HG03045 (cell line): ENCODE measurements at regions not wholly inside any gene's neighbourhood (a gene's known extent, or its start where the extent isn't known, plus 50 kb on each side); places are given as distances from the start of the nearest gene placed in this dataset.

Experiments used
- ATAC-seq: cut with Tn5 transposase; IDR thresholded peaks from one replicate; pipeline ENCODE4 v1.9.1; 2021; ENCODE audit warnings: mild to moderate bottlenecking, moderate library complexity; ENCODE audit not compliant: unreplicated experiment

- no peak for ATAC-seq
These were observed 50.2 kb upstream of the SDK2 start for GRCh38 chr17:73694491-73694890.

DNA sequence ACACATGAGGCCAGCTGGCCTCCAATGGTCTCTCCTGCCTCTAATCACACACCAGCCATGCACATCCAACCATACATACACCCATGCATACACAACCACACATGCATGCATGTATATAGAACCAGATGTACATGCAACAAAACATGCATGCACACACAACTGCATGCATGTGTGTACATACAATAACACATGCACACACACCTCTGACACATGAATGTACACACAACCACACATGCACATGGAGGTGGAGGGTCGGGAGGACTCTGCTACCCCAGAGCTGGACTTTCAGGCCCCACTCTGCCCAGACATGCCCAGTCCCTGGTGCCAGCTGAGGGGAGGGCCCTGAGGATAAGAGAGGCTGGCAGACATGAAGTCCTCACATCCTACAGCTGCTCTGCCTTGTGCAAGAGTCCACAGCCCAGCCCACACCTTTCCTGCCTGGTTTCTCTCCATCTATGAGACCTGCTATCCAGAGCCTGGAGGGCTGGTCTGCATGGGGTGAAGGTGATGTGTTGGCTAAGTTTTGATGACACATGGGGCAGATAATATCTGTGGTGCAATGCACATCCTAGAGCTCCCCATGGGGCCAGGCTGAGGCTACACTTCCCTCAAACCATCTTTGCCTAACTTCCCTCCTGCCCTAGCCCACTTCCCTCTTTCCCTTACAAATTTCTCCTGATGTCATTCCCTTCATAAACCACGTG, 50.9 kb upstream of the SDK2 start:
- no peak for ATAC-seq

DNA sequence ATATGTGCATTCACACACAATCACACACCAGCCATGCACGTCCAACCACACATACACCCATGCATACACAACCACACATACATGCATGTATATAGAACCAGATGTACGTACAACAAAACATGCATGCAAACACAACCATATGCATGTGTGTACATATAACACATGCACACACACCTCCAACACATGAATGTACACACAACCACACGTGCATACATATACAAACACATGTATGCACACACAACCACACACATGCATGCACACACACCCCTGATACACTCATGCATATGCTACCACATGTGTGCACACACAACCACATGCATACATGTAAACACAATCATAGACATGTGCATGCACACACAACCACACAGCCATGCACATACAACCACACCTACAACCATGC, 52.0 kb upstream of the SDK2 start:
- ATAC-seq = no peak

GRCh38 chr17:73697872-73698271, 53.6 kb upstream of the SDK2 start:
- no peak for ATAC-seq

DNA sequence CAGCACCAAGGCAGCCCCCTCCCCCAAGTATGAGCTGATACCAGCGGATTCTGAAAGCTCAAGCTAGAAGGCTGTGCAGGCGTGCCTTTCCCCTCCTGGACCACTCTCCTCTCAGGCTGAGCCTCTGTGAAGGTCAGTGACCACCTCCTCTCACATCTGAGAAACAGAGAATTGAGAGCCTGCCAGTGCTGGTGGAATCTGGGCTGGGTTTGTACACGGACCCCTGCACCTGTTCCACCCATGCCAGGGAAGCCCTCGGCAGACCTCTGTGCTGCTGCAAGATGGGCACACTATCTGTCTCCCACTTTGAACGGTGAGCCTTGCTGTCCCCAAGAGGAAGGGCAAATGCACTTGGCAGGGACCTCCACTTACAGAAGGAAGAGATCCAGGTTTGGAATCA, 54.7 kb upstream of the SDK2 start:
- ATAC-seq = no peak

- ATAC-seq = no peak
These were observed 57.5 kb upstream of the SDK2 start for GRCh38 chr17:73701701-73702100.

DNA sequence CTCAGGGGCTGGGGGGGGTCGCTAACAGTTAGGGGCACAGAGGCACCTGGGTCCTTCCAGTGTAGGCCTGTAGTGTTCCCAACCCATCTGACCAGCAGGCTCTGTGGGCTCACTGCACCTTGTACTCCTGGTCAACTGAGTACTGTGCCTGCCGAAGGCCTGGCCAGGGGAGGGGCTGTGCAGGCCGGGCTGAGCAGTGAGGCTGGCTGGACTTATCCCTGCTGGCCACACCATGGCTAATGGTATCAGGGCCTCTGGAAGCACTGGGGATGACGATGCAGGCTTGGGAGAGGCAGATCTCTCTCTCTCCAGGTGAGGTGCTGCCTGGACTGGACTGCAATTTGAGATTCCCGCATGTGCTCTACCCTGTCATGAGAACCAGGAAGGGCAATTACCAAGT, 58.9 kb upstream of the SDK2 start:
- no peak for ATAC-seq

DNA sequence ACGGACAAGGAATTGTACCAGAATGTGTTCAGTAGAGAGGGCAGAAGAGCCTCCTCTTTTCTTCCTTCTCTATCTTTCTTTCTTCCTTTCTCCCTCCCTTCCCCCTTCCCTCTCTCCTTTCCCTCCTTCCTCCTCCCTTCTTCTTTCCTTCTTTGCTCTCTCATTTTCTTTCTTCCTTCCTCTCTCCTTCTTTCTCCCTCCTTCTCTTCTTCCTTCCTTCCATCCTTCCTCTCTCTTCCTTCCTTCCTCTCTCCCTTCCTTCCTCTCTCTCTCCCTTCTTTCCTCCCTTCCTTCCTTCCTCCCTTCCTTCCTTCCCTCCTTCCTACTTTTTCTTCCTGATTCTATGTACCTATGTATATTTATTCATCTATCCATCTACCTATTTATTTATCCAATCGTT, 59.7 kb upstream of the SDK2 start:
- ATAC-seq = no peak

DNA sequence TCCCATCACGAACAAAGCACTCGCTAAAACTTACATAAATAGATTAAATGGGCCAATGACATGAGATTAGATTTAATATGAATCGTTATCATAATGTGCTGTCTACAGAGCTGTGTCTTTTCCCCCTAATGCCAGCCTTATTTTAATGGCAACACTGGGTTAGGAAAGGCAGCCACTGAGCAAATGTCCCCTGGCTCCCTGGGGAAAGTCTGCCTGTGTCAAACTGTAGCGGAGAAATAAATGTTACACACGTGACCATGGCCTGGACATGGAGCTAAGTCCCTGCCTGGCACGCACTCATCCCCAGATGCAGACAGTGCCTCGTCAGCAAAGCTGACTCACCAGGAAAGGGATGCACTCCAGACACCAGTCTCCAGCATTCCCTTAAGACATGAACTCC, 61.3 kb upstream of the SDK2 start:
- no peak for ATAC-seq

DNA sequence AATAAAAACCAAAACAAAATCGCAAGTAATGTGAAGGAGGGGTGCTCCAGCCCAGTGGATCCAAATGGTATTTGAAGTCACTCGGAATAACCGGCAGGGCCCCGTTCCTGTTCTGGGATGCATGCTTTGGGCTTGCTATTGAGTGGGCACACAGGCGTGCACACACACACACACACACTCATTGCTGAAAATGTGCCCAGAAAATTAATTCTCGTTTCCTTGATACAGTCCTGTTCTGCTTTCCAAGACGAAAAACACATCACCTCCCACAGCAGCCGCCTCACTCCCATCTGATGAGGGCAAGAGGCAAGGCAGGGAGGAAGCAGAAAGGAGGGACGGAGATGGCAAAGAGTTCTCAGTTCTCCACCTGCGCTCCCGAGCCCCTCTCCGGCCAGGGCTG, 62.2 kb upstream of the SDK2 start:
- no peak for ATAC-seq

DNA sequence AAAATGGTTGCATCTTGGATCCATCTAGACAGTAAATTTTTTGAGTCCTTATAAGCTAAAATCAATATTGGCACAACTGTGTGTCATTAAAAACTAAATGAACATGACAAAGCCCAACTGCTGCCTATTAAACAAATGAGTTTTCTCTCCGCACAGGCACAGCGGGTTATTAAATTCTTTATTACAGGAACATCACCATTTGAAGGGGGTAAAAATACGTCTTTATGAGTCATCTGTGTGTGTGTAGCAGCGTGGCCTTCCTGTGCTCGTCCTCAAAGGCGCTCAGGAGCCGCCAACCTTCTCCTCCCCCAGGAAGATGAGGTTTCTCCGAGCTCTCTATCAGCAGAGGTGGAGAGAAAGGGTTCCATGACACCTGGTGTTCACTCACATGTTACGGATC, 62.6 kb upstream of the SDK2 start:
- ATAC-seq = no peak

- ATAC-seq = no peak
These were observed 63.1 kb upstream of the SDK2 start for GRCh38 chr17:73707358-73707757.

DNA sequence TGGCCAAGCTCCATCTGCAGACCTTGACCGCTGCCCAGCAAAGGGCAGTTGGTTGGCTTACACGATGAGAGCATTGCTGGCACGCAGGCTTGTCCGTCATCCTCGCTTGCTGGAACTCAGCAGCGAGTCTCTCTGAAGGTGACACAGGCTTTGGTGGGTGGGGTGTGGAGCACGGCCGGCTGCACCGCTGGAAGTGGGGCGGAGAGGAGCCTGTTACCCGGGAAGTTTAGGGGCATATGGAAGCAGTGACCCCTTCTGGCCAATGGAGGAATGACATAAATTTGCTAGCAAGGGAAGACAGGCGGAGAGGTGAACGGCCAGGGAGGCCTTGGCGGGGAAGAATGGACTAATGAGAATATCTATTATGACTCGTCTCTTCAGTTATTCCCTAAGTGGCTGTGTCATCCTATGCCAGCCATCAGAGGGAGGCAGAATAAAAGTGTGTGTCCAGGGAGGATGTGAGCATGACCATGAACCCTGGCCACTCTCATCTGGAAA, 65.9 kb upstream of the SDK2 start:
- ATAC-seq = no peak

- ATAC-seq = no peak
These were observed 66.9 kb upstream of the SDK2 start for GRCh38 chr17:73711184-73711583.

DNA sequence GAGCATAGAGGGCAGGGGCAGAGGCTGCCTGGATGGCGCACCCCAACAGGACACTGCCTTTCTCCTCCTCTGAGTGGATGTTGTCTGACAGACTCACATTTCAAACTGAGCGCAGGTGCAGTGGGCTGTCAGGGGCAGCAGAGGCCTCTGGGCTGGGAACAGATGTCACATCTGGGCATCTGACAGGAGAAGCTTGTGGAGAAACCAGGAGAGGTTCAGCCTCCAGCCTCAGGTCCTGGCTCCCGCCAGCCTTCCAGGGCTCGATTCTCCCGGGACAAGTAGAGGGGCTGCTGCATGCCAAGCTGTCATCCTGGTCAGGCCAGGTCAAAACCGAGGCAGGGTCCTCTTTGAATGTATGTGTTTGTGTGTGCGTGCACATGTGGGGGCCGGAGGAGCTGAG, 67.7 kb upstream of the SDK2 start:
- no peak for ATAC-seq

DNA sequence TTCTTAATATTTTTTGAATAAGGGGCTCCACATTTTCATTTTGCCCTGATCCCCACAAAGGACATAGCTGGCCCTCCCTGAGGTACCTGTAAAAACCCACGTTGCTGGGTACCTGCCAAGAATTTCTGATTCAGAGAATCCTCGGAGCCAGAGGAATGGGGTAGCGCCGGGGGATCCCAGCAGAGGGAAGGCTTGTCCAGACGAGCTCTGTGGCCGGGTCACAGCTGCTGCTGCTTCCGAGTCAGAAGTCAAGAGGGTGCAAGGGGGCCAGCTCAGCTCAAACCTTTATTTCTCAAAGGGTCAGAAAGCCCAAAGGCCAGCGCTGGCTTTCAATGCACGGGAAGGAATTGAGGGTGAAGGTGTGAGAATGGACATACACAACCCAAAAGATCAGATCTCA, 68.9 kb upstream of the SDK2 start:
- no peak for ATAC-seq

- no peak for ATAC-seq
These were observed 71.5 kb upstream of the SDK2 start for GRCh38 chr17:73715769-73716168.

- no peak for ATAC-seq
These were observed 73.4 kb upstream of the SDK2 start for GRCh38 chr17:73717690-73718089.

GRCh38 chr17:73718362-73718761, 74.1 kb upstream of the SDK2 start:
- ATAC-seq = no peak

- no peak for ATAC-seq
These were observed 74.7 kb upstream of the SDK2 start for GRCh38 chr17:73718912-73719311.

DNA sequence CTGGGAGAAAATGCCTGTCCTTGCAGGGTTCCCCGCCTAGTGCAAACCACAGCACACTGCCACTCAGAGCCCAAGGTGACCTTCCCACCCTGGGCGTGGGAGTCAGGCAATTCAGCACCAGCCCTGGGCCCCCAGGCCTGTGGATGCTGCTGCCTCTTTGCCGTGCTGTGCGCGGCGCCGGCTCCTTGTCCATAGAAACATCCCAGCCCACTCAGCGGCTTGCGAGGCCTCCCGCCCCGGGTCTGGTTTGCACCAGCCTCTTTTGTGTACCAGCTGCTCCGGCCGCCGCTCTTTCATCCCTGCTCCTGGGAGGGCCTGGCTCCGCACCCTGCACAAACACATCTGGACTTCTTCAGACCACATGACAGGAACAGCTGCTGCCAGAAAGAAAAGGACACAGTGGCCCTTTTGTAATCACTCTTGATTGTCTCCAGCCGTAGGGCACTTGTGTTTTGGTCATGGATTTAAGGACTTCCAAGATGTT, 75.4 kb upstream of the SDK2 start:
- no peak for ATAC-seq

DNA sequence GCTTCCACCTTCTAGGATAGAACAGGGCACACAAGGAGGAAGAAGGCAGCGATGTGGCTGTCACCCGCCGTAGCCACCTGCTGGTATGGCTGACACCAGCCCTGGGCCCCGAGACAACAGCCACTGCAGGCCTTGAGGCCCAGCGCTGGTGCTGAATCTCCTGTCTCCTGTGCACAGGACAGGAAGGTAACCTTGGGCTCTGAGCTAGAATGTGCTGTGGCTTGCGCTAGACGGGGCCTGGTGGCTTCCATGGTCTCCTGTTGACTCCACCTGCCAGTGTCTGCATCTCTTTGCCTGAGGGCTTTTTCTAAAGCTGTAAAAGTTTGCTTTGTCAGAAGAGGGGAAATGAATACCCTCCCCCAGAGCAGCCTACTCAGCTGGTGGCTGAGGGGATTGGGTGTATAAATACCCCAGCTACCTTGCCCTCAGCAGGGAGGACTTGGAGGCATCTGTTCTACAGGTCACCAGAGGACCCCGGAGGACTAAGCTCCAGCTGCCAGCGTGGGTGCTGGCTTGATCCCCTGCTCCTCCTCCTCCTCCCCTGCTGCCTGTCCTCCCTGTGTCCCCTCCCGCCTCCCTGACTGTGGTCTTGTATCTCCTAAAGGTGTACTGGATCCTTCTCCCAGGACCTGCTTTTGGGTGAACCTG, 76.1 kb upstream of the SDK2 start:
- ATAC-seq = no peak

GRCh38 chr17:73722165-73722564, 77.9 kb upstream of the SDK2 start:
- no peak for ATAC-seq
